Lung (tissue), 11 donors: ENCODE measurements at regions not wholly inside any gene's neighbourhood (a gene's known extent, or its start where the extent isn't known, plus 50 kb on each side); places are given as distances from the start of the nearest gene placed in this dataset.

ENCODE experiments used
- ATAC-seq: fragments of 200-7000 bp; cut with Tn5 transposase; one replicate; pipeline ENCODE4 v1.9.1; 2020; ENCODE audit warnings: moderate number of reproducible peaks; ENCODE audit not compliant: insufficient read depth, low FRiP score
- DNase-seq, 3 donors: peaks; one replicate each; pipeline ENCODE4 v3.0.0-alpha.2; 2013 to 2017
- H3K27ac ChIP-seq, 2 donors: one replicate each; pipeline ENCODE4 v1.5.1; 2013; ENCODE audit warnings: mild to moderate bottlenecking in 2 of 2, moderate library complexity in 2 of 2, control low read depth in 1 of 2, inconsistent platforms in 1 of 2, low read depth in 1 of 2, low read length in 1 of 2
- H3K27me3 ChIP-seq, 3 donors: one replicate each; pipeline ENCODE4 v1.5.1; 2013; ENCODE audit warnings: low read length in 2 of 3; ENCODE audit not compliant: control insufficient read depth in 3 of 3, insufficient read depth in 3 of 3
- H3K36me3 ChIP-seq, 4 donors: one replicate each; pipeline ENCODE4 v1.5.1; 2013; ENCODE audit warnings: low read length in 4 of 4, mild to moderate bottlenecking in 1 of 4, moderate library complexity in 1 of 4; ENCODE audit not compliant: control insufficient read depth in 4 of 4, insufficient read depth in 4 of 4
- H3K4me1 ChIP-seq, 5 donors: one replicate each; pipeline ENCODE4 v1.5.1; 2013; ENCODE audit warnings: low read length in 5 of 5, mild to moderate bottlenecking in 2 of 5, moderate library complexity in 1 of 5; ENCODE audit not compliant: control insufficient read depth in 5 of 5, insufficient read depth in 5 of 5
- H3K4me3 ChIP-seq: one replicate; pipeline ENCODE4 v1.5.1; 2013; ENCODE audit warnings: mild to moderate bottlenecking, control low read depth, moderate library complexity
- H3K9ac ChIP-seq, 2 donors: one replicate each; pipeline ENCODE4 v1.5.1; 2013; ENCODE audit warnings: low read length in 2 of 2, control low read depth in 1 of 2; ENCODE audit not compliant: insufficient read depth in 1 of 2
- H3K9me3 ChIP-seq, 4 donors: one replicate each; pipeline ENCODE4 v1.5.1; 2013; ENCODE audit warnings: low read length in 3 of 4, mild to moderate bottlenecking in 1 of 4, moderate library complexity in 1 of 4; ENCODE audit not compliant: control insufficient read depth in 4 of 4, insufficient read depth in 3 of 4
- WGBS, 2 donors: extraction: QIAGEN DNeasy Blood & Tissue Kit; methylation state at CpG; one replicate each; pipeline ENCODE4 v1.1.7; 2013; 5-methylcytosine and 5-hydroxymethylcytosine counted together
- TF ChIP-seq, protein P1 (sequence below): IDR thresholded peaks from 2 replicates; pipeline ENCODE4 v1.5.1; 2012; ENCODE audit warnings: mild to moderate bottlenecking; ENCODE audit errors: control extremely low read depth, extremely low read depth
- donor health status: control.
- donor health status: control.
- donor health status: Bipolar disorder and iron deficiency.
- donor health status: healthy.
- donor health status: DM: yes; HTN: yes; CAD: no.

DNA sequence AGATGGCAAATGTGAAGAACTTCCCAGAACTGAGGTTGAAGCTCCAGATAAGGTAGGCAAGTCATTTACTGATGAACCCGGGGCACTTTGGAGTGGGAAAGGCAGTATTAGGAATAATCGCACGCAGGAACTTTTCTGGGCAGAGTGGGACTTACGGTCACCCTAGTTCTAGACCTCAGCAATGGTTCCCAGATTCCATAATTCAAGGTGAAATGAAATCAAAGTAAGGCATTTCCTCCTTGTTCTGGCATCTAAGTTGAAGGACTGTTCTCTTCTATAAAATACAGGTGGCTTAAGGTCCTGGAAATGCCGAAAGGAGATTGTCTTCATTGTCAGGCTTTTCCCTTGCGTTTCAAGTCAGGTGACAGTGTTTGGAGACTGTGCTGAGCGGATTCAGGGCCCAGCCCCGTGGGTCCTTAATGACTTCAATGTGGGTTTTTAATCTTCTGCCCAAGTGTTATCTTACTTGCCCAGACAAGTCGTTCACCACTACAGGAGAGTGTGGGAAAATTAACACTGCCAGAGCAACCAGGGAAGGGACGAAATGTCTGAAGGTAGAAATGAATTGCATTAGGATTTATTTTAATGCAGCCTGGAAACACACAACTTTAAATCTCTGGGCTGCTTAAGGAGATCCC, 52.1 kb upstream of the STOX2 start:
- ATAC-seq, result no peak
- no peak for DNase-seq
- Histone ChIP-seq H3K27ac (no peak overlapping the region), H3K4me3 (no peak overlapping the region), H3K27me3 (no peaks in the 10 kb centered on the region), H3K36me3 (no peaks in the 10 kb centered on the region), H3K9me3 (no peaks in the 10 kb centered on the region), H3K4me1 (no peaks in the 10 kb centered on the region), H3K9ac (no peak overlapping the region)
- 82 to 86% methylated on average over 10 of the region's 10 CpGs for WGBS, 2 donors
- TF ChIP-seq, protein P1, sequence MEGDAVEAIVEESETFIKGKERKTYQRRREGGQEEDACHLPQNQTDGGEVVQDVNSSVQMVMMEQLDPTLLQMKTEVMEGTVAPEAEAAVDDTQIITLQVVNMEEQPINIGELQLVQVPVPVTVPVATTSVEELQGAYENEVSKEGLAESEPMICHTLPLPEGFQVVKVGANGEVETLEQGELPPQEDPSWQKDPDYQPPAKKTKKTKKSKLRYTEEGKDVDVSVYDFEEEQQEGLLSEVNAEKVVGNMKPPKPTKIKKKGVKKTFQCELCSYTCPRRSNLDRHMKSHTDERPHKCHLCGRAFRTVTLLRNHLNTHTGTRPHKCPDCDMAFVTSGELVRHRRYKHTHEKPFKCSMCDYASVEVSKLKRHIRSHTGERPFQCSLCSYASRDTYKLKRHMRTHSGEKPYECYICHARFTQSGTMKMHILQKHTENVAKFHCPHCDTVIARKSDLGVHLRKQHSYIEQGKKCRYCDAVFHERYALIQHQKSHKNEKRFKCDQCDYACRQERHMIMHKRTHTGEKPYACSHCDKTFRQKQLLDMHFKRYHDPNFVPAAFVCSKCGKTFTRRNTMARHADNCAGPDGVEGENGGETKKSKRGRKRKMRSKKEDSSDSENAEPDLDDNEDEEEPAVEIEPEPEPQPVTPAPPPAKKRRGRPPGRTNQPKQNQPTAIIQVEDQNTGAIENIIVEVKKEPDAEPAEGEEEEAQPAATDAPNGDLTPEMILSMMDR, result no peak

DNA sequence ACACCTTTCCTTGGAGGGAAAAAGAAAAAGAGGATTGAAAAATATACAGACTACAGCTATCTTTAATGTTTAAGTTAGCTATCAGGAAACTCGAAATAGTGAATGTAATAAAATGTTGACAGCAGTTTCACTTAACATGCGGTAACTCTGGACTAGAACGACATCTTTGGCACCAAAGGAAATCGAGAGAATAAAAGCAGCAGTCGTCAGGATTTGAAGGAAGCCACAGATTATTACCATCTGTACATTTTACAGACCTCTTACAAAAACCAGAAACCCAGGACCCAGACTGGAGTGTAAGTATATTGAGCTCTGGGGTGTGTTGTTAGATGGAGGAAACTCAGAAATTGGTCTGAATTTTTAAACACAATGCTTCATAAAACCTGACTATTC, 51.6 kb upstream of the STOX2 start:
- H3K9me3 ChIP-seq, result no peaks in the 10 kb centered on the region
- ATAC-seq (no peak), DNase-seq (no peak)
- no peak overlapping the region for H3K4me3 ChIP-seq
- whole genome bisulfite sequencing, 2 donors, result 62 to 78% methylated on average over 5 of the region's 5 CpGs
- TF ChIP-seq, protein P1, result no peak
- H3K9ac ChIP-seq, result no peak overlapping the region
- no peaks in the 10 kb centered on the region for H3K4me1 ChIP-seq
- H3K27ac ChIP-seq, result no peak overlapping the region
- no peaks in the 10 kb centered on the region for H3K27me3 ChIP-seq
- no peaks in the 10 kb centered on the region for H3K36me3 ChIP-seq
